HFFc6 (cell line): ENCODE measurements at regions not wholly inside any gene's neighbourhood (a gene's known extent, or its start where the extent isn't known, plus 50 kb on each side); places are given as distances from the start of the nearest gene placed in this dataset.

Experiments used
- DNase-seq: peaks from one replicate; pipeline ENCODE4 v3.0.0-alpha.2; 2018
- H3K27ac Mint-ChIP-seq: 2 replicates; pipeline ENCODE4 v1.8.0; 2020; ENCODE audit warnings: mild to moderate bottlenecking, mixed read lengths
- H3K27me3 Mint-ChIP-seq: 2 replicates; pipeline ENCODE4 v1.8.0; 2021; ENCODE audit warnings: mild to moderate bottlenecking, moderate library complexity, mixed read lengths; ENCODE audit not compliant: insufficient read depth
- H3K36me3 Mint-ChIP-seq: 2 replicates; pipeline ENCODE4 v1.8.0; 2021; ENCODE audit warnings: low read depth, mixed read lengths
- H3K4me1 Mint-ChIP-seq: 2 replicates; pipeline ENCODE4 v1.8.0; 2020; ENCODE audit warnings: low read depth, mixed read lengths
- H3K4me3 Mint-ChIP-seq: 2 replicates; pipeline ENCODE4 v1.8.0; 2020; ENCODE audit warnings: mild to moderate bottlenecking, moderate library complexity, mixed read lengths
- H3K9me3 Mint-ChIP-seq: 2 replicates; pipeline ENCODE4 v1.8.0; 2020; ENCODE audit warnings: mild to moderate bottlenecking, mixed read lengths
- CTCF ChIP-seq: fragments of 200-600 bp; sonication (generic); IDR thresholded peaks from 2 replicates; pipeline ENCODE4 v1.5.0; 2021; ENCODE audit warnings: antibody characterized with exemption, mild to moderate bottlenecking

- Mint-ChIP-seq H3K36me3 (peaks cover 8% of the 10 kb centered on the region), H3K27ac (no peak overlapping the region), H3K27me3 (peaks cover 1% of the 10 kb centered on the region), H3K9me3 (no peaks in the 10 kb centered on the region), H3K4me1 (peaks cover 24% of the 10 kb centered on the region), H3K4me3 (no peak overlapping the region)
- DNase-seq: no peak
- no peak for TF ChIP-seq CTCF
These were observed 162.7 kb downstream of the KLF12 start for GRCh38 chr13:73971481-73971880.

- no peak overlapping the region for H3K27ac Mint-ChIP-seq
- no peaks in the 10 kb centered on the region for H3K9me3 Mint-ChIP-seq
- TF ChIP-seq CTCF: no peak
- H3K27me3 Mint-ChIP-seq: peaks cover 1% of the 10 kb centered on the region; the same call in 1 of the 2 replicates
- H3K36me3 Mint-ChIP-seq: 0 out of 2 replicates have a peak, but pooled peaks cover 5% of the 10 kb centered on the region
- DNase-seq: no peak
- no peak overlapping the region for H3K4me3 Mint-ChIP-seq
- H3K4me1 Mint-ChIP-seq: peaks cover 24% of the 10 kb centered on the region
These were observed 163.7 kb downstream of the KLF12 start for GRCh38 chr13:73970421-73971055.

GRCh38 chr13:73967397-73968165 is 166.6 kb downstream of the KLF12 start:
- no peak overlapping the region for H3K4me3 Mint-ChIP-seq
- peaks cover 3% of the 10 kb centered on the region; the same call in 1 of the 2 replicates for H3K4me1 Mint-ChIP-seq
- DNase-seq: no peak
- no peaks in the 10 kb centered on the region for H3K36me3 Mint-ChIP-seq
- no peak for TF ChIP-seq CTCF
- H3K9me3 Mint-ChIP-seq: no peaks in the 10 kb centered on the region
- no peak overlapping the region for H3K27ac Mint-ChIP-seq
- no peaks in the 10 kb centered on the region for H3K27me3 Mint-ChIP-seq

- Mint-ChIP-seq H3K27me3 (no peaks in the 10 kb centered on the region), H3K4me3 (no peak overlapping the region), H3K27ac (no peak overlapping the region), H3K36me3 (peaks cover 6% of the 10 kb centered on the region; the same call in 1 of the 2 replicates), H3K9me3 (no peaks in the 10 kb centered on the region), H3K4me1 (peaks cover 11% of the 10 kb centered on the region)
- TF ChIP-seq CTCF: no peak
- DNase-seq: no peak
These were observed 167.9 kb downstream of the KLF12 start for GRCh38 chr13:73966331-73966730.

GRCh38 chr13:73962284-73962683 is 171.9 kb downstream of the KLF12 start:
- H3K27me3 Mint-ChIP-seq: no peaks in the 10 kb centered on the region
- DNase-seq: no peak
- H3K27ac Mint-ChIP-seq: no peak overlapping the region
- H3K4me1 Mint-ChIP-seq: peaks cover 17% of the 10 kb centered on the region
- peaks cover 6% of the 10 kb centered on the region; the same call in 1 of the 2 replicates for H3K36me3 Mint-ChIP-seq
- no peak for TF ChIP-seq CTCF
- H3K9me3 Mint-ChIP-seq: no peaks in the 10 kb centered on the region
- H3K4me3 Mint-ChIP-seq: no peak overlapping the region
